ENCODE measurements at regions not wholly inside any gene's neighbourhood (a gene's known extent, or its start where the extent isn't known, plus 50 kb on each side); places are given as distances from the start of the nearest gene placed in this dataset.

- no peak overlapping the region for H3K27ac ChIP-seq (ENCODE audit: low read depth, low read length, poor library complexity, severe bottlenecking)
- H3K36me3 ChIP-seq (ENCODE audit: insufficient read depth, low read length): no peaks in the 10 kb centered on the region
- no peaks in the 10 kb centered on the region for H4K20me1 ChIP-seq (ENCODE audit: insufficient read depth, low read length)
- H3K4me1 ChIP-seq (ENCODE audit: insufficient read depth, low read length, poor library complexity, severe bottlenecking): peaks cover 4% of the 10 kb centered on the region
- DNase-seq (ENCODE audit: low spot score): peak; percentile 3
- no TSS peak for BruUV-seq (replicated peaks)
- no peak overlapping the region for H3K4me2 ChIP-seq (ENCODE audit: low read length)
- intact Hi-C loops (cut with micrococcal nuclease; ENCODE audit: unreplicated experiment): no loop called here
- H3K9me3 ChIP-seq (ENCODE audit: low read length): no peaks in the 10 kb centered on the region
- TF ChIP-seq CTCF (conservative IDR thresholded peaks at IDR 0.05; ENCODE audit: low read length) (no peak), EZH2phosphoT487 (IDR thresholded peaks at IDR 0.05; ENCODE audit: borderline replicate concordance, low read depth, low read length) (no peak)
- POLR2A ChIA-PET: no interaction called here
- H3K9me2 ChIP-seq (ENCODE audit: insufficient read depth, low read length): no peaks in the 10 kb centered on the region
- H3K79me2 ChIP-seq (ENCODE audit: insufficient read depth, low read depth, low read length): no peaks in the 10 kb centered on the region
- no peak overlapping the region for H2AFZ ChIP-seq (ENCODE audit: low read length)
- H3K4me3 ChIP-seq (ENCODE audit: low read depth, low read length, poor library complexity, severe bottlenecking): no peak overlapping the region
- CTCF ChIA-PET (ENCODE audit: unreplicated experiment): no interaction called here
Measured at GRCh38 chr16:13529193-13529982, 390.6 kb upstream of the ERCC4 start.

GRCh38 chr16:13540771-13541170 is 379.2 kb upstream of the ERCC4 start:
- Histone ChIP-seq H3K36me3 (ENCODE audit: insufficient read depth, low read length) (no peaks in the 10 kb centered on the region), H3K9me2 (ENCODE audit: insufficient read depth, low read length) (no peaks in the 10 kb centered on the region), H3K4me2 (ENCODE audit: low read length) (no peak overlapping the region), H2AFZ (ENCODE audit: low read length) (no peak overlapping the region), H3K9me3 (ENCODE audit: low read length) (no peaks in the 10 kb centered on the region), H3K79me2 (ENCODE audit: insufficient read depth, low read depth, low read length) (no peaks in the 10 kb centered on the region), H3K27ac (ENCODE audit: low read depth, low read length, poor library complexity, severe bottlenecking) (no peak overlapping the region), H4K20me1 (ENCODE audit: insufficient read depth, low read length) (no peaks in the 10 kb centered on the region), H3K4me1 (ENCODE audit: insufficient read depth, low read length, poor library complexity, severe bottlenecking) (no peaks in the 10 kb centered on the region), H3K4me3 (ENCODE audit: low read depth, low read length, poor library complexity, severe bottlenecking) (no peak overlapping the region)
- no peak for TF ChIP-seq EZH2phosphoT487 (IDR thresholded peaks at IDR 0.05; ENCODE audit: borderline replicate concordance, low read depth, low read length)
- no peak for TF ChIP-seq CTCF (conservative IDR thresholded peaks at IDR 0.05; ENCODE audit: low read length)
- ChIA-PET POLR2A (no interaction called here), CTCF (ENCODE audit: unreplicated experiment) (no interaction called here)
- DNase-seq (ENCODE audit: low spot score): no peak
- intact Hi-C loops (cut with micrococcal nuclease; ENCODE audit: unreplicated experiment): no loop called here
- no TSS peak for BruUV-seq (replicated peaks)

DNA sequence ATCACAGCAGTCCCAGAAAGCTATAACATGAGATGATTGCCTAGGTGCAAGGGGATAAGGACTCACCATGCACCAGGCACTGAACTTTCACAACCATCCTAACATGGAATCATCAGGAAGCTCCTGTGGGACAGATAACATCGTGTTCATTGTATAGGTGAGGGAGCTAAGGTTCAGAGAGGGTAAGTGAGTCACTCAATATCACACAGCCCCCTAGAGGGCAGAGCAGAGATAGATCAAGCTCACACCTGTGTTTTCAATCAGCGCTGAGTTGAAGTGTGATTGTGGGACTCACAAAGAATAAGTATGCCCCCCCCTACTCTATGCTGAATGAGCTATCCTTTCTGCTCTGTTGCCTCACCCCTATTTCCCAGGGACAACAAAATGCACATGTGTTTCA is 377.7 kb upstream of the ERCC4 start:
- Histone ChIP-seq H3K9me3 (ENCODE audit: low read length) (no peaks in the 10 kb centered on the region), H2AFZ (ENCODE audit: low read length) (no peak overlapping the region), H3K4me1 (ENCODE audit: insufficient read depth, low read length, poor library complexity, severe bottlenecking) (no peaks in the 10 kb centered on the region), H3K4me2 (ENCODE audit: low read length) (no peak overlapping the region), H3K9me2 (ENCODE audit: insufficient read depth, low read length) (no peaks in the 10 kb centered on the region), H3K79me2 (ENCODE audit: insufficient read depth, low read depth, low read length) (no peaks in the 10 kb centered on the region), H3K27ac (ENCODE audit: low read depth, low read length, poor library complexity, severe bottlenecking) (no peak overlapping the region), H3K36me3 (ENCODE audit: insufficient read depth, low read length) (no peaks in the 10 kb centered on the region), H3K4me3 (ENCODE audit: low read depth, low read length, poor library complexity, severe bottlenecking) (no peak overlapping the region), H4K20me1 (ENCODE audit: insufficient read depth, low read length) (no peaks in the 10 kb centered on the region)
- intact Hi-C loops (cut with micrococcal nuclease; ENCODE audit: unreplicated experiment): no loop called here
- POLR2A ChIA-PET: no interaction called here
- peak; percentile 45; the same call in 1 of the 2 replicates for TF ChIP-seq CTCF (conservative IDR thresholded peaks at IDR 0.05; ENCODE audit: low read length)
- TF ChIP-seq EZH2phosphoT487 (IDR thresholded peaks at IDR 0.05; ENCODE audit: borderline replicate concordance, low read depth, low read length): no peak
- CTCF ChIA-PET (ENCODE audit: unreplicated experiment): interaction anchor here (0.5 kb wide), 1 partner anchor 16 kb away, joined by 3 read pairs; no protein-coding TSS in a partner anchor
- no peak for DNase-seq (ENCODE audit: low spot score)
- BruUV-seq (replicated peaks): no TSS peak

All from OCI-LY7 (cell line).